HCT116 (cell line): ENCODE measurements at regions not wholly inside any gene's neighbourhood (a gene's known extent, or its start where the extent isn't known, plus 50 kb on each side); places are given as distances from the start of the nearest gene placed in this dataset.

ENCODE experiments used
- ATAC-seq: fragments of 200-7000 bp; cut with Tn5 transposase; 2 replicates; pipeline ENCODE4 v1.9.1; 2020; ENCODE audit warnings: mild to moderate bottlenecking, moderate library complexity
- BruUV-seq: library from RNA; stranded (reverse); fragments of 400-500 nt; replicated peaks from 2 replicates; lab custom pipeline; 2021; lab: Mats Ljungman, UMichigan
- CTCF ChIA-PET: fragments of 300-600 bp; sonication (Branson Sonifier 250); formaldehyde crosslinking; loops from one replicate; lab custom pipeline; 2021; ENCODE audit warnings: antibody characterized with exemption; lab: Charles Lee
- POLR2A ChIA-PET: fragments of 300-600, 350-600 bp; sonication (Branson Sonifier 250); formaldehyde crosslinking; loops from one replicate; lab custom pipeline; 2021; ENCODE audit warnings: antibody characterized with exemption; lab: Charles Lee
- RAD21 ChIA-PET, 2 experiments: fragments of 300-600 bp; sonication (Branson Sonifier 250); formaldehyde crosslinking; loops; one replicate each; lab custom pipeline; 2023; ENCODE audit warnings: low total read pairs in 2 of 2; ENCODE audit not compliant: uncharacterized antibody in 2 of 2, unreplicated experiment in 2 of 2, low non-redundant PET in 1 of 2; lab: Charles Lee
- DNase-seq: peaks from one replicate; pipeline ENCODE4 v3.0.0-alpha.2; 2010; ENCODE audit warnings: low read depth, low spot score
- H2AFZ ChIP-seq: fragments of 200-600 bp; shearing (Covaris generic), sonication (generic); 2 replicates; pipeline ENCODE4 v1.6.1; 2017; ENCODE audit warnings: low read depth, mixed run types, mixed read lengths, antibody characterized with exemption, low read length; ENCODE audit not compliant: poor library complexity, severe bottlenecking
- H3K27ac ChIP-seq: 2 replicates; pipeline ENCODE4 v1.5.1; 2012; ENCODE audit warnings: low read depth, low read length
- H3K27me3 ChIP-seq: fragments of 200-600 bp; sonication (generic); 2 replicates; pipeline ENCODE4 v1.6.1; 2016; ENCODE audit warnings: mixed run types, low read length, mixed read lengths; ENCODE audit not compliant: insufficient read depth
- H3K36me3 ChIP-seq, 2 experiments: fragments of 200-500 bp in 1 of 2; fragments of 200-600 bp in 1 of 2; sonication (Bioruptor generic) in 1 of 2; sonication (generic) in 1 of 2; 2 replicates each; pipeline versions ENCODE4 v1.5.1 to v1.6.1; 2014 to 2016; ENCODE audit warnings: low read length in 2 of 2, inconsistent platforms in 1 of 2, mixed read lengths in 1 of 2, mixed run types in 1 of 2; ENCODE audit not compliant: insufficient read depth in 2 of 2, control insufficient read depth in 1 of 2
- H3K4me1 ChIP-seq, 2 experiments: fragments of 200-600 bp in 1 of 2; sonication (generic) in 1 of 2; 2 replicates each; pipeline versions ENCODE4 v1.5.1 to v1.6.1; 2012 to 2017; ENCODE audit warnings: low read length in 2 of 2, inconsistent platforms in 1 of 2, mild to moderate bottlenecking in 1 of 2, mixed read lengths in 1 of 2, mixed run types in 1 of 2, moderate library complexity in 1 of 2; ENCODE audit not compliant: insufficient read depth in 2 of 2, control insufficient read depth in 1 of 2
- H3K4me2 ChIP-seq: fragments of 200-600 bp; sonication (generic); 2 replicates; pipeline ENCODE4 v1.6.1; 2017; ENCODE audit warnings: mixed run types, low read length, mixed read lengths
- H3K4me3 ChIP-seq, 2 experiments: fragments of 200-600 bp in 1 of 2; sonication (generic) in 1 of 2; replicated peaks in 1 of 2; 2 replicates each; pipeline ENCODE4 v1.5.1; 2011 to 2016; ENCODE audit warnings: low read length in 2 of 2, control low read depth in 1 of 2, low read depth in 1 of 2, mild to moderate bottlenecking in 1 of 2, mixed read lengths in 1 of 2, mixed run types in 1 of 2
- H3K79me2 ChIP-seq: fragments of 200-600 bp; sonication (generic); 2 replicates; pipeline ENCODE4 v1.6.1; 2017; ENCODE audit warnings: mild to moderate bottlenecking, mixed run types, low read length, moderate library complexity, mixed read lengths; ENCODE audit not compliant: insufficient read depth
- H3K9ac ChIP-seq: fragments of 200-600 bp; sonication (generic); 2 replicates; pipeline ENCODE4 v1.6.1; 2016; ENCODE audit warnings: low read length, mixed read lengths
- H3K9me2 ChIP-seq: fragments of 200-600 bp; sonication (generic), shearing (Covaris generic); 2 replicates; pipeline ENCODE4 v1.6.1; 2017; ENCODE audit warnings: mixed run types, mild to moderate bottlenecking, moderate library complexity; ENCODE audit not compliant: insufficient read depth
- H3K9me3 ChIP-seq, 2 experiments: fragments of 200-500 bp in 1 of 2; fragments of 200-600 bp in 1 of 2; sonication (Bioruptor generic) in 1 of 2; sonication (generic) in 1 of 2; 2 replicates each; pipeline ENCODE4 v1.6.1; 2014 to 2017; ENCODE audit warnings: low read length in 2 of 2, mixed read lengths in 2 of 2, inconsistent platforms in 1 of 2, low read depth in 1 of 2, mild to moderate bottlenecking in 1 of 2, mixed run types in 1 of 2, moderate library complexity in 1 of 2; ENCODE audit not compliant: control insufficient read depth in 1 of 2, insufficient read depth in 1 of 2
- H4K20me1 ChIP-seq: fragments of 200-600 bp; sonication (generic), shearing (Covaris generic); 2 replicates; pipeline ENCODE4 v1.6.1; 2017; ENCODE audit warnings: mixed run types, mild to moderate bottlenecking, moderate library complexity; ENCODE audit not compliant: insufficient read depth
- ATF3 ChIP-seq: IDR thresholded peaks from 2 replicates; pipeline ENCODE4 v1.6.1; 2012
- CEBPB ChIP-seq: IDR thresholded peaks from 2 replicates; pipeline ENCODE4 v1.6.1; 2012; ENCODE audit warnings: low read depth
- EGR1 ChIP-seq: IDR thresholded peaks from 2 replicates; pipeline ENCODE4 v1.6.1; 2012; ENCODE audit warnings: low read depth
- EZH2 ChIP-seq: fragments of 200-600 bp; sonication (generic); IDR thresholded peaks from 2 replicates; pipeline ENCODE4 v1.6.1; 2017; ENCODE audit warnings: antibody characterized with exemption, mixed run types
- EZH2phosphoT487 ChIP-seq: fragments of 200-600 bp; IDR thresholded peaks from 2 replicates; pipeline ENCODE4 v1.6.1; 2018; ENCODE audit warnings: antibody characterized with exemption, borderline replicate concordance
- FOSL1 ChIP-seq: IDR thresholded peaks from 2 replicates; pipeline ENCODE4 v1.6.1; 2012; ENCODE audit warnings: low read depth
- JUND ChIP-seq: IDR thresholded peaks from 2 replicates; pipeline ENCODE4 v1.6.1; 2012
- POLR2AphosphoS5 ChIP-seq: IDR thresholded peaks from 2 replicates; pipeline ENCODE4 v1.6.1; 2011; ENCODE audit warnings: mild to moderate bottlenecking, low read depth, low read length, moderate library complexity
- RAD21 ChIP-seq: IDR thresholded peaks from 2 replicates; pipeline ENCODE4 v1.6.1; 2012; ENCODE audit warnings: low read depth, mild to moderate bottlenecking
- SIN3A ChIP-seq: IDR thresholded peaks from 2 replicates; pipeline ENCODE4 v1.6.1; 2012; ENCODE audit warnings: low read depth
- SRF ChIP-seq: IDR thresholded peaks from 2 replicates; pipeline ENCODE4 v1.6.1; 2012; ENCODE audit warnings: low read depth
- TCF7L2 ChIP-seq: IDR thresholded peaks from 2 replicates; pipeline ENCODE4 v1.7.0; 2011; ENCODE audit warnings: borderline replicate concordance, inconsistent platforms; ENCODE audit not compliant: insufficient read depth, insufficient read length; ENCODE audit errors: extremely low read depth
- ZBTB33 ChIP-seq: IDR thresholded peaks from 2 replicates; pipeline ENCODE4 v1.6.1; 2011; ENCODE audit warnings: mild to moderate bottlenecking, low read length, moderate library complexity; ENCODE audit not compliant: insufficient replicate concordance; ENCODE audit errors: extremely low read depth
- ZNF274 ChIP-seq: fragments of 200-500 bp; sonication (Bioruptor generic); IDR thresholded peaks from 2 replicates; pipeline ENCODE4 v1.6.1; 2014; ENCODE audit warnings: mild to moderate bottlenecking, low read depth, low read length, inconsistent platforms
- intact Hi-C: fragments of 100-400 bp; cut with micrococcal nuclease; formaldehyde crosslinking; loops from 2 replicates; pipeline ENCODE4 v1.10.0; 2022
- TF ChIP-seq, protein P1 (sequence below): IDR thresholded peaks from 2 replicates; pipeline ENCODE4 v1.6.1; 2012; ENCODE audit warnings: low read depth
- TF ChIP-seq, protein P2 (sequence below), 3 experiments: fragments of 200-600 bp in 1 of 3; sonication (generic) in 1 of 3; IDR thresholded peaks in 2 of 3; conservative IDR thresholded peaks in 1 of 3; 2 replicates each; pipeline ENCODE4 v1.5.1; 2012 to 2017; ENCODE audit warnings: low read depth in 2 of 3, low read length in 2 of 3, antibody characterized with exemption in 1 of 3, borderline replicate concordance in 1 of 3, control low read depth in 1 of 3, mild to moderate bottlenecking in 1 of 3, mixed read lengths in 1 of 3, mixed run types in 1 of 3, moderate library complexity in 1 of 3; ENCODE audit not compliant: insufficient read depth in 1 of 3

GRCh38 chr9:79911724-79912123 is 340.0 kb downstream of the TLE4 start (continued):
- TF ChIP-seq, protein P1, sequence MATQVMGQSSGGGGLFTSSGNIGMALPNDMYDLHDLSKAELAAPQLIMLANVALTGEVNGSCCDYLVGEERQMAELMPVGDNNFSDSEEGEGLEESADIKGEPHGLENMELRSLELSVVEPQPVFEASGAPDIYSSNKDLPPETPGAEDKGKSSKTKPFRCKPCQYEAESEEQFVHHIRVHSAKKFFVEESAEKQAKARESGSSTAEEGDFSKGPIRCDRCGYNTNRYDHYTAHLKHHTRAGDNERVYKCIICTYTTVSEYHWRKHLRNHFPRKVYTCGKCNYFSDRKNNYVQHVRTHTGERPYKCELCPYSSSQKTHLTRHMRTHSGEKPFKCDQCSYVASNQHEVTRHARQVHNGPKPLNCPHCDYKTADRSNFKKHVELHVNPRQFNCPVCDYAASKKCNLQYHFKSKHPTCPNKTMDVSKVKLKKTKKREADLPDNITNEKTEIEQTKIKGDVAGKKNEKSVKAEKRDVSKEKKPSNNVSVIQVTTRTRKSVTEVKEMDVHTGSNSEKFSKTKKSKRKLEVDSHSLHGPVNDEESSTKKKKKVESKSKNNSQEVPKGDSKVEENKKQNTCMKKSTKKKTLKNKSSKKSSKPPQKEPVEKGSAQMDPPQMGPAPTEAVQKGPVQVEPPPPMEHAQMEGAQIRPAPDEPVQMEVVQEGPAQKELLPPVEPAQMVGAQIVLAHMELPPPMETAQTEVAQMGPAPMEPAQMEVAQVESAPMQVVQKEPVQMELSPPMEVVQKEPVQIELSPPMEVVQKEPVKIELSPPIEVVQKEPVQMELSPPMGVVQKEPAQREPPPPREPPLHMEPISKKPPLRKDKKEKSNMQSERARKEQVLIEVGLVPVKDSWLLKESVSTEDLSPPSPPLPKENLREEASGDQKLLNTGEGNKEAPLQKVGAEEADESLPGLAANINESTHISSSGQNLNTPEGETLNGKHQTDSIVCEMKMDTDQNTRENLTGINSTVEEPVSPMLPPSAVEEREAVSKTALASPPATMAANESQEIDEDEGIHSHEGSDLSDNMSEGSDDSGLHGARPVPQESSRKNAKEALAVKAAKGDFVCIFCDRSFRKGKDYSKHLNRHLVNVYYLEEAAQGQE, result no peak
- no peak for TF ChIP-seq POLR2AphosphoS5

DNA sequence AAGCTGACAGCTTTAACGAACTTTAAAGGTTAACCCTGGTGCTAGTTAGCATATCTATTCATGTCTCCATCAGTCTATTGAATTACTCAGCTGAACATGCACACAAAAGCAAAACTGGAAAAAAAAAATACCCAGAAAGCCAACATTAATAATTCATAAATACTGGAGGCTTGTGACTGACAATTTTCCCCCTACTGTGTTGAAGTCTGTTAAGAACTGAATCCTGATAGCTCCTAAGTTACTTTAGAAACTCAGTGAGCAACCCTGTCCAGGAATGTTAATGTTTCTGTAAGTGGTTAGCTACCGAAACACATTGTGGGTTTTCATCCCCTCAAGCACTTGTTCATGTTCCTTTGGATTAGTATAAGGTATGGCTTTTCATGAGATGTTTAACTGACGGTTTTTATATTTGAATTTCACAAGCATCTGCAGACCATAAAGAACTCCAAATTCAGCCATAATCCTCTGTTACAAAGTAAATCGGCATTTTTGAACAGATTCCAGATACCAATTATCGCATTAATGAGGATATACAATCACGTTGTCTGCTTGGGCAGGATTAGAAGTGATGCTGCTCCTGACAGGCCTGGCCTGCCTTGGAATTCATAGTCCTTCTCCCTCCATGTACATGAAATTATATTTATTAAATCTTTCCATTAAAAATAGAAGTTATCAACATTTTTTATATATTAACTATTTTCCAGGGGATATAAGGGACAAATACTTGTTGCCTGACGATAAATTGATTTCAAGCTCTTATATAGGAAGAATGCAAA is 331.2 kb downstream of the TLE4 start:
- Histone ChIP-seq H3K4me1 (no peaks in the 10 kb centered on the region), H3K9me2 (no peaks in the 10 kb centered on the region), H3K79me2 (no peaks in the 10 kb centered on the region), H2AFZ (no peak overlapping the region), H3K27ac (no peak overlapping the region), H3K9ac (no peak overlapping the region), H3K4me3 (no peak overlapping the region), H3K4me2 (no peak overlapping the region), H4K20me1 (no peaks in the 10 kb centered on the region), H3K36me3 (no peaks in the 10 kb centered on the region), H3K9me3 (peaks cover 15 to 29% of the 10 kb centered on the region in 2 experiments; a peak in 2 of 4 replicates), H3K27me3 (no peaks in the 10 kb centered on the region)
- BruUV-seq, result no TSS peak
- ChIA-PET POLR2A (no interaction called here), RAD21 (no interaction called here), CTCF (no interaction called here)
- no peak for ATAC-seq
- DNase-seq, result no peak
- intact Hi-C loops, result no loop called here
- no peak for TF ChIP-seq ZBTB33
- TF ChIP-seq EZH2phosphoT487, result no peak
- no peak for TF ChIP-seq TCF7L2
- no peak for TF ChIP-seq ZNF274
- TF ChIP-seq, protein P2, sequence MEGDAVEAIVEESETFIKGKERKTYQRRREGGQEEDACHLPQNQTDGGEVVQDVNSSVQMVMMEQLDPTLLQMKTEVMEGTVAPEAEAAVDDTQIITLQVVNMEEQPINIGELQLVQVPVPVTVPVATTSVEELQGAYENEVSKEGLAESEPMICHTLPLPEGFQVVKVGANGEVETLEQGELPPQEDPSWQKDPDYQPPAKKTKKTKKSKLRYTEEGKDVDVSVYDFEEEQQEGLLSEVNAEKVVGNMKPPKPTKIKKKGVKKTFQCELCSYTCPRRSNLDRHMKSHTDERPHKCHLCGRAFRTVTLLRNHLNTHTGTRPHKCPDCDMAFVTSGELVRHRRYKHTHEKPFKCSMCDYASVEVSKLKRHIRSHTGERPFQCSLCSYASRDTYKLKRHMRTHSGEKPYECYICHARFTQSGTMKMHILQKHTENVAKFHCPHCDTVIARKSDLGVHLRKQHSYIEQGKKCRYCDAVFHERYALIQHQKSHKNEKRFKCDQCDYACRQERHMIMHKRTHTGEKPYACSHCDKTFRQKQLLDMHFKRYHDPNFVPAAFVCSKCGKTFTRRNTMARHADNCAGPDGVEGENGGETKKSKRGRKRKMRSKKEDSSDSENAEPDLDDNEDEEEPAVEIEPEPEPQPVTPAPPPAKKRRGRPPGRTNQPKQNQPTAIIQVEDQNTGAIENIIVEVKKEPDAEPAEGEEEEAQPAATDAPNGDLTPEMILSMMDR (IDR thresholded peaks at IDR 0.05 in 2 of 3, conservative IDR thresholded peaks at IDR 0.05 in 1 of 3; ENCODE audit: borderline replicate concordance in 1 of 3, insufficient read depth in 1 of 3, low read depth in 2 of 3, low read length in 2 of 3), result no peak
- TF ChIP-seq EZH2, result no peak
- no peak for TF ChIP-seq SIN3A
- TF ChIP-seq CEBPB, result no peak
- no peak for TF ChIP-seq ATF3
- TF ChIP-seq JUND, result no peak
- no peak for TF ChIP-seq FOSL1
- no peak for TF ChIP-seq EGR1
- TF ChIP-seq POLR2AphosphoS5, result no peak
- no peak for TF ChIP-seq SRF
- TF ChIP-seq RAD21, result no peak
